CD4-positive, alpha-beta T cell (primary cell): ENCODE measurements at regions not wholly inside any gene's neighbourhood (a gene's known extent, or its start where the extent isn't known, plus 50 kb on each side); places are given as distances from the start of the nearest gene placed in this dataset.
"Not testable (repeated sequence)": the region's sequence is repeated elsewhere in the genome, so short reads cannot be mapped to it uniquely, and the experiment has no call there.

Source experiments
- ATAC-seq: fragments of 200-7000 bp; cut with Tn5 transposase; one replicate; pipeline ENCODE4 v1.10.0; 2022; ENCODE audit warnings: mild to moderate bottlenecking; ENCODE audit not compliant: poor library complexity
- CTCF ChIA-PET: fragments of 350-600 bp; sonication (Branson Sonifier 250); formaldehyde crosslinking; loops from one replicate; lab custom pipeline; 2021; ENCODE audit warnings: antibody characterized with exemption, inconsistent platforms; lab: Charles Lee
- POLR2A ChIA-PET: fragments of 350-600 bp; sonication (Branson Sonifier 250); formaldehyde crosslinking; loops from one replicate; lab custom pipeline; 2021; ENCODE audit warnings: antibody characterized with exemption, inconsistent platforms; lab: Charles Lee
- DNase-seq, 14 experiments: peaks; one replicate each; pipeline ENCODE4 v3.0.0-alpha.2; 2013 to 2020; ENCODE audit warnings: mixed read lengths in 2 of 14
- H3K27ac ChIP-seq, 2 donors: one replicate each; pipeline versions ENCODE4 v1.5.1 to v1.7.0; 2013; ENCODE audit warnings: low read length in 2 of 2, low read depth in 1 of 2, mild to moderate bottlenecking in 1 of 2
- H3K27me3 ChIP-seq, 2 experiments: 1 replicate in 1 of 2; 2 replicates in 1 of 2; pipeline versions ENCODE4 v1.6.1 to v1.7.0; 2013; ENCODE audit warnings: low read length in 2 of 2, control low read depth in 1 of 2, mild to moderate bottlenecking in 1 of 2, moderate library complexity in 1 of 2; ENCODE audit not compliant: insufficient read depth in 2 of 2, control insufficient read depth in 1 of 2
- H3K36me3 ChIP-seq: one replicate; pipeline ENCODE4 v1.6.1; 2013; ENCODE audit warnings: low read length, control low read depth; ENCODE audit not compliant: insufficient read depth
- H3K4me1 ChIP-seq: one replicate; pipeline ENCODE4 v1.6.1; 2013; ENCODE audit warnings: low read length, control low read depth; ENCODE audit not compliant: insufficient read depth
- H3K4me3 ChIP-seq: one replicate; pipeline ENCODE4 v1.5.1; 2013; ENCODE audit warnings: mild to moderate bottlenecking, low read length, moderate library complexity
- H3K9me3 ChIP-seq, 2 experiments: 1 replicate in 1 of 2; 2 replicates in 1 of 2; pipeline versions ENCODE4 v1.6.1 to v1.7.0; 2013; ENCODE audit warnings: low read length in 2 of 2, mild to moderate bottlenecking in 2 of 2, control low read depth in 1 of 2, moderate library complexity in 1 of 2; ENCODE audit not compliant: control insufficient read depth in 1 of 2, insufficient read depth in 1 of 2
- H3K27ac Mint-ChIP-seq: one replicate; pipeline ENCODE4 v1.8.0; 2020; ENCODE audit warnings: mixed read lengths
- H3K27me3 Mint-ChIP-seq: one replicate; pipeline ENCODE4 v1.8.0; 2021; ENCODE audit warnings: mixed read lengths
- H3K36me3 Mint-ChIP-seq: one replicate; pipeline ENCODE4 v1.8.0; 2021; ENCODE audit warnings: low read depth, mixed read lengths
- H3K4me1 Mint-ChIP-seq: one replicate; pipeline ENCODE4 v1.8.0; 2021; ENCODE audit warnings: low read depth, mixed read lengths
- H3K4me3 Mint-ChIP-seq: one replicate; pipeline ENCODE4 v1.8.0; 2020; ENCODE audit warnings: mild to moderate bottlenecking, mixed read lengths
- H3K9me3 Mint-ChIP-seq: one replicate; pipeline ENCODE4 v1.8.0; 2020; ENCODE audit warnings: mixed read lengths
- intact Hi-C, 2 experiments: fragments of 100-400 bp; cut with DNase I in 1 of 2; cut with micrococcal nuclease in 1 of 2; formaldehyde crosslinking; loops; one replicate each; pipeline versions ENCODE4 v1.15.1 to v1.9.0; 2023 to 2025; cut with DNase I, micrococcal nuclease
- TF ChIP-seq, protein P1 (sequence below): fragments of 200-600 bp; IDR thresholded peaks from one replicate; pipeline ENCODE4 v1.8.0; 2022; ENCODE audit warnings: antibody characterized with exemption, mild to moderate bottlenecking

DNA sequence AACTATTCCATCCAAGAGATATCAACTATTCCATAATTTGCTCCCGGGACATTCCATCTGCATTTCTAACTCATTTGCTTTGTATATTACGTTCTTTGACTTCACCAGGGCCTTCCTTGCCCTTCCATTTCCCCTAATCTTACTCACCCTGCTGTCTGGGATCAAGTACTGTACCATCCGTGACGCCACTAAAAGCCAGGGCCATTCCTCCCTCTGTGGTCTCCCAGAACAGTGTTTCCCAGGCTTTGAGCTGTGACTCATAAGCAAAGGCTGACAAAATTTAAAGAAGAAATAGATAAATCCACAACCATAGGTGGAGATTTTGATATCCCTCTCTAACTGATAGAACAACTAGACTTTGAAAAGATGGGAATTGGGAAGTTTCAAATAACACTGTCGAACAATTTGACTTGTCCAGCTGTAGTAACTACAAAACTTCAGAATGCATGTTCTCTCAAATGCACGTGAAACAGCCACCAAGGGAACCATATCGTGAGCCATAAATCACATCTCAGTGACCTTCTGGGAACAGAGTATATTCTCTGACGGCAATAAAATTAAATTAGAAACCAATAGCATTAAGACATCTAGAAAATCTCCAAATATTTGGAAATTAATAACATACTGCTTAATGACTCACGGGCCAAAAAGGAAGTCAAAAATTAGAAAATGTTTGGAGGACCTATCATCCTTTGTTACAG, 501.0 kb downstream of the SETD4 start:
- H3K4me3 Mint-ChIP-seq: no peak overlapping the region
- no peaks in the 10 kb centered on the region for H3K9me3 ChIP-seq
- ATAC-seq (no peak), DNase-seq (no peak)
- intact Hi-C loops: loop anchor here in 1 of 2 experiments (10.0 kb wide), 1 partner anchor 134 kb away; no protein-coding TSS in a partner anchor
- H3K36me3 Mint-ChIP-seq: no peaks in the 10 kb centered on the region
- H3K27ac Mint-ChIP-seq: no peak overlapping the region
- ChIA-PET CTCF (interaction anchor here (0.7 kb wide), 1 partner anchor 49 kb away, joined by 3 read pairs; no protein-coding TSS in a partner anchor), POLR2A (no interaction called here)
- no peaks in the 10 kb centered on the region for H3K4me1 Mint-ChIP-seq
- peaks cover 5% of the 10 kb centered on the region in 2 experiments for H3K27me3 ChIP-seq
- H3K27me3 Mint-ChIP-seq: peaks cover 3% of the 10 kb centered on the region
- H3K4me3 ChIP-seq: no peak overlapping the region
- H3K4me1 ChIP-seq: no peaks in the 10 kb centered on the region
- TF ChIP-seq, protein P1, sequence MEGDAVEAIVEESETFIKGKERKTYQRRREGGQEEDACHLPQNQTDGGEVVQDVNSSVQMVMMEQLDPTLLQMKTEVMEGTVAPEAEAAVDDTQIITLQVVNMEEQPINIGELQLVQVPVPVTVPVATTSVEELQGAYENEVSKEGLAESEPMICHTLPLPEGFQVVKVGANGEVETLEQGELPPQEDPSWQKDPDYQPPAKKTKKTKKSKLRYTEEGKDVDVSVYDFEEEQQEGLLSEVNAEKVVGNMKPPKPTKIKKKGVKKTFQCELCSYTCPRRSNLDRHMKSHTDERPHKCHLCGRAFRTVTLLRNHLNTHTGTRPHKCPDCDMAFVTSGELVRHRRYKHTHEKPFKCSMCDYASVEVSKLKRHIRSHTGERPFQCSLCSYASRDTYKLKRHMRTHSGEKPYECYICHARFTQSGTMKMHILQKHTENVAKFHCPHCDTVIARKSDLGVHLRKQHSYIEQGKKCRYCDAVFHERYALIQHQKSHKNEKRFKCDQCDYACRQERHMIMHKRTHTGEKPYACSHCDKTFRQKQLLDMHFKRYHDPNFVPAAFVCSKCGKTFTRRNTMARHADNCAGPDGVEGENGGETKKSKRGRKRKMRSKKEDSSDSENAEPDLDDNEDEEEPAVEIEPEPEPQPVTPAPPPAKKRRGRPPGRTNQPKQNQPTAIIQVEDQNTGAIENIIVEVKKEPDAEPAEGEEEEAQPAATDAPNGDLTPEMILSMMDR: no peak
- no peaks in the 10 kb centered on the region for H3K36me3 ChIP-seq
- no peak overlapping the region for H3K27ac ChIP-seq
- no peaks in the 10 kb centered on the region for H3K9me3 Mint-ChIP-seq

DNA sequence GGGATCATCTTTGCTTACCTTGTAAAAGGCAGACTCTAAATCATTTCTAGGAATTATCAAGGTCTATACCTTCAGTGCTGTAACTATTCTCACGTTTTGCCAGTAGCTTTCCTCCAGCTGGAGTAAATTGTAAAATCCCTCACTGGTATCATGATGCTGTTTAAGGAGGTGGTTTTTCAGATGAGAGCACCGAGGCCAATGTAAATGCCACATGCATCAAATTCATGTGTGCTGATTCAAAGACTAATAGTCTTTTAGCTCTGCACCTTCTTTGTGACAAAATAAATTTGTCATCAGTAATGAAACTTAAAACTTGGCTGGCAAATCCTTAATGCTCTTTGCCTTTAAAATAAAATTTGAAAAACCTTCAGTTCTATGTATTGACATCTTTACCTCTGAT, 503.8 kb downstream of the SETD4 start:
- intact Hi-C loops: loop anchor here in 1 of 2 experiments (10.0 kb wide), 1 partner anchor 132 kb away; no protein-coding TSS in a partner anchor
- Mint-ChIP-seq H3K4me3 (no peak overlapping the region), H3K36me3 (no peaks in the 10 kb centered on the region), H3K27me3 (peaks cover 3% of the 10 kb centered on the region), H3K4me1 (no peaks in the 10 kb centered on the region), H3K27ac (no peak overlapping the region), H3K9me3 (no peaks in the 10 kb centered on the region)
- ChIA-PET CTCF (no interaction called here), POLR2A (no interaction called here)
- DNase-seq: no peak
- Histone ChIP-seq H3K27me3 (peaks cover 0 to 5% of the 10 kb centered on the region in 2 experiments), H3K4me3 (no peak overlapping the region), H3K27ac (no peak overlapping the region), H3K4me1 (no peaks in the 10 kb centered on the region), H3K36me3 (no peaks in the 10 kb centered on the region), H3K9me3 (no peaks in the 10 kb centered on the region)
- TF ChIP-seq, protein P1: no peak
- ATAC-seq: no peak

DNA sequence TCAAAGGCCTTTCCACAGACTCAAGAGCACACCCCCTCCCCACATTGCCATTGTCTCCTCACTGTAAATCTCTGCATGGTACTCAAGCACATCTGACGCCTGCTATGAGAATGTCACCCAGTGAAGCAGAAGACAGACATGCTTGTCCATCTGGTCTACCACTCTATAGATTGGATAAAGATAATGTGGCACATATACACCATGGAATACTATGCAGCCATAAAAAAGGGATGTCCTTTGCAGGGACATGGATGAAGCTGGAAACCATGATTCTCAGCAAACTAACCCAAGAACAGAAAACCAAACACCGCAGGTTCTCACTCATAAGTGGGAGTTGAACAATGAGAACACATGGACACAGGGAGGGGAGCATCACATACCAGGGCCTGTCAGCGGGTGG, 503.4 kb upstream of the RUNX1 start:
- DNase-seq, H3K36me3 Mint-ChIP-seq, H3K4me1 Mint-ChIP-seq, POLR2A ChIA-PET, H3K4me3 Mint-ChIP-seq, H3K27me3 Mint-ChIP-seq, ATAC-seq, H3K36me3 ChIP-seq, H3K4me1 ChIP-seq, CTCF ChIA-PET, H3K27ac Mint-ChIP-seq, H3K27me3 ChIP-seq, H3K9me3 Mint-ChIP-seq, H3K4me3 ChIP-seq, H3K27ac ChIP-seq, H3K9me3 ChIP-seq: not testable (repeated sequence)
- intact Hi-C loops: loop anchor here in 1 of 2 experiments (10.0 kb wide), 1 partner anchor 128 kb away; no protein-coding TSS in a partner anchor
